ENCODE measurements at regions not wholly inside any gene's neighbourhood (a gene's known extent, or its start where the extent isn't known, plus 50 kb on each side); places are given as distances from the start of the nearest gene placed in this dataset.

- no peak for TF ChIP-seq CTCF (IDR thresholded peaks at IDR 0.05)
- WGBS, 2 donors, result 46 to 53% methylated on average over 7 of the region's 7 CpGs
- no peaks in the 10 kb centered on the region for H3K9me3 ChIP-seq
- H3K4me3 ChIP-seq, result no peak overlapping the region
- no peaks in the 10 kb centered on the region for H3K4me1 ChIP-seq
- peaks cover 0 to 3% (median 0%) of the 10 kb centered on the region in 7 donors for H3K27me3 ChIP-seq
- DNase-seq (no peak), ATAC-seq (peak in 4 of 8 donors; percentile 53 to 62 (median 56))
- no peaks in the 10 kb centered on the region for H3K36me3 ChIP-seq
- intact Hi-C loops (cut with DNase I), result no loop called here
- no peak overlapping the region for H3K27ac ChIP-seq
Observed at GRCh38 chr1:116261227-116261626, 111.8 kb upstream of the ATP1A1 start.

- no peaks in the 10 kb centered on the region for H3K4me1 ChIP-seq
- WGBS, 2 donors, result 76% methylated on average over 8 of the region's 8 CpGs
- no peak overlapping the region for H3K4me3 ChIP-seq
- H3K9me3 ChIP-seq, result no peaks in the 10 kb centered on the region
- no peaks in the 10 kb centered on the region for H3K36me3 ChIP-seq
- H3K27me3 ChIP-seq, result peaks cover 0 to 3% (median 0%) of the 10 kb centered on the region in 7 donors
- intact Hi-C loops (cut with DNase I), result no loop called here
- ATAC-seq (no peak), DNase-seq (no peak)
- H3K27ac ChIP-seq, result no peak overlapping the region
- TF ChIP-seq CTCF (IDR thresholded peaks at IDR 0.05), result no peak
Observed at GRCh38 chr1:116262207-116262994, 110.6 kb upstream of the ATP1A1 start.

- Histone ChIP-seq H3K9me3 (no peaks in the 10 kb centered on the region), H3K27me3 (peaks cover 0 to 3% (median 0%) of the 10 kb centered on the region in 7 donors), H3K4me3 (no peak overlapping the region), H3K27ac (no peak overlapping the region), H3K4me1 (peaks cover 0 to 1% (median 0%) of the 10 kb centered on the region in 9 donors), H3K36me3 (no peaks in the 10 kb centered on the region)
- intact Hi-C loops (cut with DNase I), result no loop called here
- ATAC-seq (no peak), DNase-seq (no peak)
- no peak for TF ChIP-seq CTCF (IDR thresholded peaks at IDR 0.05)
- WGBS, 2 donors, result 78 to 85% methylated on average over 1 of the region's 1 CpG
Observed at GRCh38 chr1:116262995-116263385, 110.1 kb upstream of the ATP1A1 start.

- intact Hi-C loops (cut with DNase I), result no loop called here
- 85 to 93% methylated on average over 6 of the region's 6 CpGs for WGBS, 2 donors
- no peak overlapping the region for H3K4me3 ChIP-seq
- DNase-seq (no peak), ATAC-seq (no peak)
- no peak for TF ChIP-seq CTCF (IDR thresholded peaks at IDR 0.05)
- no peaks in the 10 kb centered on the region for H3K9me3 ChIP-seq
- H3K36me3 ChIP-seq, result no peaks in the 10 kb centered on the region
- H3K27me3 ChIP-seq, result peaks cover 0 to 3% (median 0%) of the 10 kb centered on the region in 7 donors
- no peak overlapping the region for H3K27ac ChIP-seq
- peaks cover 0 to 5% (median 4%) of the 10 kb centered on the region in 9 donors for H3K4me1 ChIP-seq
Observed at GRCh38 chr1:116265931-116266863, 106.8 kb upstream of the ATP1A1 start.

Measured in heart right ventricle (tissue), 16 donors.